ENCODE measurements at regions not wholly inside any gene's neighbourhood (a gene's known extent, or its start where the extent isn't known, plus 50 kb on each side); places are given as distances from the start of the nearest gene placed in this dataset.

GRCh38 chr17:31757097-31757496, 101.9 kb downstream of the COPRS start:
- POLR2A ChIA-PET: no interaction called here

GRCh38 chr17:31754239-31754945, 104.7 kb downstream of the COPRS start:
- POLR2A ChIA-PET: interaction anchor here (0.7 kb wide), 1 partner anchor 12 kb away, joined by 3 read pairs; no protein-coding TSS in a partner anchor

More at GRCh38 chr17:31757097-31757496, 101.9 kb downstream of the COPRS start:
- TF ChIP-seq FOXK2 (IDR thresholded peaks at IDR 0.05) (no peak), SP1 (IDR thresholded peaks at IDR 0.05) (no peak), LEF1 (IDR thresholded peaks at IDR 0.05; ENCODE audit: borderline replicate concordance) (no peak), PKNOX1 (IDR thresholded peaks at IDR 0.05) (no peak), FOXA1 (IDR thresholded peaks at IDR 0.05) (no peak), BHLHE40 (IDR thresholded peaks at IDR 0.05; ENCODE audit: borderline replicate concordance) (no peak), TARDBP (IDR thresholded peaks at IDR 0.05) (no peak), L3MBTL2 (conservative IDR thresholded peaks at IDR 0.05) (no peak), ELF4 (IDR thresholded peaks at IDR 0.05) (no peak), HDGF (IDR thresholded peaks at IDR 0.05; ENCODE audit: borderline replicate concordance) (no peak), SUZ12 (IDR thresholded peaks at IDR 0.05) (no peak), NFRKB (IDR thresholded peaks at IDR 0.05) (no peak), CTBP1 (IDR thresholded peaks at IDR 0.05; ENCODE audit: borderline replicate concordance) (no peak), ARNT (IDR thresholded peaks at IDR 0.05) (no peak), ZNF384 (IDR thresholded peaks at IDR 0.05) (no peak), FOXM1 (IDR thresholded peaks at IDR 0.05; ENCODE audit: borderline replicate concordance) (no peak)
- CTCF ChIA-PET: no interaction called here
- no peak for DNase-seq (ENCODE audit: extremely low spot score)

GRCh38 chr17:31753011-31753410, 106.0 kb downstream of the COPRS start:
- TF ChIP-seq FOXK2 (IDR thresholded peaks at IDR 0.05) (no peak), HDGF (IDR thresholded peaks at IDR 0.05; ENCODE audit: borderline replicate concordance) (no peak), SUZ12 (IDR thresholded peaks at IDR 0.05) (no peak), ZNF384 (IDR thresholded peaks at IDR 0.05) (no peak)
- DNase-seq (ENCODE audit: extremely low spot score): no peak
- CTCF ChIA-PET: interaction anchor here (0.6 kb wide), 1 partner anchor 123 kb away, joined by 3 read pairs; no protein-coding TSS in a partner anchor
- POLR2A ChIA-PET: no interaction called here

More at GRCh38 chr17:31754239-31754945, 104.7 kb downstream of the COPRS start:
- TF ChIP-seq BHLHE40 (IDR thresholded peaks at IDR 0.05; ENCODE audit: borderline replicate concordance) (no peak), L3MBTL2 (conservative IDR thresholded peaks at IDR 0.05) (no peak), ARNT (IDR thresholded peaks at IDR 0.05) (no peak), SP1 (IDR thresholded peaks at IDR 0.05) (no peak), HDGF (IDR thresholded peaks at IDR 0.05; ENCODE audit: borderline replicate concordance) (no peak), ELF4 (IDR thresholded peaks at IDR 0.05) (no peak), FOXK2 (IDR thresholded peaks at IDR 0.05) (no peak), PKNOX1 (IDR thresholded peaks at IDR 0.05) (no peak), TARDBP (IDR thresholded peaks at IDR 0.05) (no peak), SUZ12 (IDR thresholded peaks at IDR 0.05) (no peak), NFRKB (IDR thresholded peaks at IDR 0.05) (no peak)
- CTCF ChIA-PET: no interaction called here
- DNase-seq (ENCODE audit: extremely low spot score): no peak

GRCh38 chr17:31752584-31752983, 106.5 kb downstream of the COPRS start:
- ChIA-PET CTCF (interaction anchor here (0.6 kb wide), 1 partner anchor 123 kb away, joined by 3 read pairs; no protein-coding TSS in a partner anchor), POLR2A (no interaction called here)
- TF ChIP-seq BHLHE40 (IDR thresholded peaks at IDR 0.05; ENCODE audit: borderline replicate concordance) (no peak), SUZ12 (IDR thresholded peaks at IDR 0.05) (no peak), PKNOX1 (IDR thresholded peaks at IDR 0.05) (no peak), L3MBTL2 (conservative IDR thresholded peaks at IDR 0.05) (no peak), NFRKB (IDR thresholded peaks at IDR 0.05) (no peak), ELF4 (IDR thresholded peaks at IDR 0.05) (no peak), FOXA1 (IDR thresholded peaks at IDR 0.05) (no peak), TARDBP (IDR thresholded peaks at IDR 0.05) (no peak), SP1 (IDR thresholded peaks at IDR 0.05) (no peak), ZNF384 (IDR thresholded peaks at IDR 0.05) (no peak), ARNT (IDR thresholded peaks at IDR 0.05) (no peak), CTBP1 (IDR thresholded peaks at IDR 0.05; ENCODE audit: borderline replicate concordance) (no peak), FOXK2 (IDR thresholded peaks at IDR 0.05) (no peak), LEF1 (IDR thresholded peaks at IDR 0.05; ENCODE audit: borderline replicate concordance) (no peak)
- no peak for DNase-seq (ENCODE audit: extremely low spot score)

- CTCF ChIA-PET: no interaction called here
- POLR2A ChIA-PET: no interaction called here
- no peak for DNase-seq (ENCODE audit: extremely low spot score)
- TF ChIP-seq SUZ12 (IDR thresholded peaks at IDR 0.05): no peak
- TF ChIP-seq FOXK2 (IDR thresholded peaks at IDR 0.05): no peak
- TF ChIP-seq FOXM1 (IDR thresholded peaks at IDR 0.05; ENCODE audit: borderline replicate concordance): no peak
- TF ChIP-seq ZNF384 (IDR thresholded peaks at IDR 0.05): no peak
- TF ChIP-seq PKNOX1 (IDR thresholded peaks at IDR 0.05): no peak
- no peak for TF ChIP-seq LEF1 (IDR thresholded peaks at IDR 0.05; ENCODE audit: borderline replicate concordance)
- TF ChIP-seq TARDBP (IDR thresholded peaks at IDR 0.05): no peak
- no peak for TF ChIP-seq HDGF (IDR thresholded peaks at IDR 0.05; ENCODE audit: borderline replicate concordance)
Measured at GRCh38 chr17:31750578-31750977, 108.5 kb downstream of the COPRS start.

All from HEK293T (cell line).